Liver (tissue), 8 donors: ENCODE measurements at regions not wholly inside any gene's neighbourhood (a gene's known extent, or its start where the extent isn't known, plus 50 kb on each side); places are given as distances from the start of the nearest gene placed in this dataset.

Experiments used
- DNase-seq: peaks from one replicate; pipeline ENCODE4 v3.0.0-alpha.2; 2017; ENCODE audit warnings: low spot score
- H3K27ac ChIP-seq, 2 donors: one replicate each; pipeline ENCODE4 v1.7.0; 2013; ENCODE audit warnings: inconsistent platforms in 2 of 2, low read length in 2 of 2, control low read depth in 1 of 2, low read depth in 1 of 2, mild to moderate bottlenecking in 1 of 2
- H3K27me3 ChIP-seq, 4 donors: one replicate each; pipeline versions ENCODE4 v1.6.1 to v1.7.0; 2013; ENCODE audit warnings: low read length in 3 of 4, inconsistent platforms in 1 of 4, mild to moderate bottlenecking in 1 of 4, moderate library complexity in 1 of 4; ENCODE audit not compliant: control insufficient read depth in 4 of 4, insufficient read depth in 4 of 4
- H3K36me3 ChIP-seq, 4 donors: one replicate each; pipeline versions ENCODE4 v1.6.1 to v1.7.0; 2013; ENCODE audit warnings: low read length in 3 of 4, mild to moderate bottlenecking in 3 of 4, low read depth in 1 of 4, moderate library complexity in 1 of 4; ENCODE audit not compliant: control insufficient read depth in 4 of 4, insufficient read depth in 3 of 4
- H3K4me1 ChIP-seq, 4 donors: one replicate each; pipeline versions ENCODE4 v1.6.1 to v1.7.0; 2013; ENCODE audit warnings: low read length in 3 of 4, mild to moderate bottlenecking in 3 of 4, moderate library complexity in 1 of 4; ENCODE audit not compliant: control insufficient read depth in 4 of 4, insufficient read depth in 4 of 4
- H3K4me3 ChIP-seq, 3 donors: one replicate each; pipeline versions ENCODE4 v1.6.1 to v1.7.0; 2013; ENCODE audit warnings: low read length in 3 of 3, control low read depth in 1 of 3, low read depth in 1 of 3, mild to moderate bottlenecking in 1 of 3
- H3K9ac ChIP-seq, 2 donors: one replicate each; pipeline ENCODE4 v1.7.0; 2013; ENCODE audit warnings: low read length in 2 of 2, mild to moderate bottlenecking in 2 of 2, moderate library complexity in 2 of 2, control low read depth in 1 of 2, low read depth in 1 of 2
- H3K9me3 ChIP-seq, 4 donors: one replicate each; pipeline versions ENCODE4 v1.6.1 to v1.7.0; 2013; ENCODE audit warnings: low read length in 3 of 4; ENCODE audit not compliant: control insufficient read depth in 4 of 4
- CTCF ChIP-seq: fragments of 150-350 bp; IDR thresholded peaks from 2 replicates; pipeline ENCODE4 v1.5.1; 2017; ENCODE audit warnings: improper control_type of control experiment, low read depth, low read length; ENCODE audit not compliant: missing input control
- EGR1 ChIP-seq, 2 donors: IDR thresholded peaks; 2 replicates each; pipeline ENCODE4 v1.6.1; 2016 to 2018; ENCODE audit warnings: antibody characterized with exemption in 2 of 2, low read depth in 2 of 2
- GABPA ChIP-seq, 2 donors: IDR thresholded peaks in 1 of 2; conservative IDR thresholded peaks in 1 of 2; 2 replicates each; pipeline ENCODE4 v1.6.1; 2016; ENCODE audit warnings: antibody characterized with exemption in 2 of 2, mild to moderate bottlenecking in 1 of 2, moderate library complexity in 1 of 2
- HNF4A ChIP-seq, 2 donors: conservative IDR thresholded peaks; 2 replicates each; pipeline ENCODE4 v1.6.1; 2016; ENCODE audit warnings: antibody characterized with exemption in 2 of 2, mild to moderate bottlenecking in 2 of 2
- HNF4G ChIP-seq: IDR thresholded peaks from 2 replicates; pipeline ENCODE4 v1.6.1; 2016; ENCODE audit warnings: antibody characterized with exemption
- JUND ChIP-seq, 2 donors: IDR thresholded peaks; 2 replicates each; pipeline ENCODE4 v1.6.1; 2016; ENCODE audit warnings: antibody characterized with exemption in 2 of 2
- MAX ChIP-seq: IDR thresholded peaks from 2 replicates; pipeline ENCODE4 v1.6.1; 2016; ENCODE audit warnings: antibody characterized with exemption
- NR2F2 ChIP-seq: IDR thresholded peaks from 2 replicates; pipeline ENCODE4 v1.6.1; 2016; ENCODE audit warnings: antibody characterized with exemption
- RXRA ChIP-seq, 2 donors: IDR thresholded peaks; 2 replicates each; pipeline ENCODE4 v1.6.1; 2017 to 2018; ENCODE audit warnings: antibody characterized with exemption in 2 of 2, mild to moderate bottlenecking in 1 of 2
- TAF1 ChIP-seq: conservative IDR thresholded peaks from 2 replicates; pipeline ENCODE4 v1.6.1; 2016; ENCODE audit warnings: antibody characterized with exemption, mild to moderate bottlenecking
- YY1 ChIP-seq: IDR thresholded peaks from 2 replicates; pipeline ENCODE4 v1.6.1; 2016; ENCODE audit warnings: antibody characterized with exemption, mild to moderate bottlenecking
- WGBS: extraction: QIAGEN DNeasy Blood & Tissue Kit; methylation state at CpG from one replicate; pipeline ENCODE4 v1.1.7; 2013; 5-methylcytosine and 5-hydroxymethylcytosine counted together
- TF ChIP-seq, protein P1 (sequence below): IDR thresholded peaks from 2 replicates; pipeline ENCODE4 v1.6.1; 2016; ENCODE audit warnings: antibody characterized with exemption, mild to moderate bottlenecking
- TF ChIP-seq, protein P2 (sequence below): IDR thresholded peaks from 2 replicates; pipeline ENCODE4 v1.6.1; 2016; ENCODE audit warnings: antibody characterized with exemption
- donor health status: healthy.
- donor health status: healthy.
- donor health status: healthy.
- donor health status: healthy.
- donor health status: healthy.

DNA sequence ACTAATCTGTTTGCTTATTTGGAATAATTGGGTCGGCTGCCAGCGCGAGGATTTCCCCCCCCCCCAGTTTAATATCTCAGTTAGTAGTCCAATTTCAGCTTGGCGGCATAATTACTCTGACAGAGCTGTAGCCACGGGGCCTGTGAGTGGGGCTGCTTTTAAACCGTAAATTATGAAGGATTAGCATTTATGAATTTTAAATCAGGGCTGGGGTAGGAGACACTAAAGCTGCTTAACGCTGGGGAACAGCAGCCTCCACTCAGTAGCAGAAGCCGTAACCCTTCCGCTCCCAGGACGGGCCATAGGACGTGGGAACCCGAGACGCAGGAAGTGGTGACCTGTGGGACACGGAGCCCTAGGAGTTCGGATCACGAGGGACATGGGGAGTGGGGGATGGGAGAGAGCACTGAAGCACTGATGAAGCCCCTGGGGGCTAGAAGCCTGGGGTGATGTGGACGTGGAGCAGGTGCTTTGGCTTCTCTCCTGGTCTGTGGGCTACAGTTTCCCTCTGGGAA lies 66.2 kb upstream of the LMO1 start:
- H3K27me3 ChIP-seq: peaks cover 0 to 3% (median 0%) of the 10 kb centered on the region in 4 donors
- H3K9ac ChIP-seq: no peak overlapping the region
- TF ChIP-seq RXRA (IDR thresholded peaks at IDR 0.05) (no peak), HNF4G (no peak), GABPA (IDR thresholded peaks at IDR 0.05 in 1 of 2, conservative IDR thresholded peaks at IDR 0.05 in 1 of 2) (no peak), HNF4A (conservative IDR thresholded peaks at IDR 0.05) (no peak), MAX (no peak), YY1 (no peak), CTCF (no peak), JUND (IDR thresholded peaks at IDR 0.05) (no peak), TAF1 (no peak), EGR1 (IDR thresholded peaks at IDR 0.05; ENCODE audit: low read depth in 2 of 2) (no peak), NR2F2 (no peak)
- TF ChIP-seq, protein P1, sequence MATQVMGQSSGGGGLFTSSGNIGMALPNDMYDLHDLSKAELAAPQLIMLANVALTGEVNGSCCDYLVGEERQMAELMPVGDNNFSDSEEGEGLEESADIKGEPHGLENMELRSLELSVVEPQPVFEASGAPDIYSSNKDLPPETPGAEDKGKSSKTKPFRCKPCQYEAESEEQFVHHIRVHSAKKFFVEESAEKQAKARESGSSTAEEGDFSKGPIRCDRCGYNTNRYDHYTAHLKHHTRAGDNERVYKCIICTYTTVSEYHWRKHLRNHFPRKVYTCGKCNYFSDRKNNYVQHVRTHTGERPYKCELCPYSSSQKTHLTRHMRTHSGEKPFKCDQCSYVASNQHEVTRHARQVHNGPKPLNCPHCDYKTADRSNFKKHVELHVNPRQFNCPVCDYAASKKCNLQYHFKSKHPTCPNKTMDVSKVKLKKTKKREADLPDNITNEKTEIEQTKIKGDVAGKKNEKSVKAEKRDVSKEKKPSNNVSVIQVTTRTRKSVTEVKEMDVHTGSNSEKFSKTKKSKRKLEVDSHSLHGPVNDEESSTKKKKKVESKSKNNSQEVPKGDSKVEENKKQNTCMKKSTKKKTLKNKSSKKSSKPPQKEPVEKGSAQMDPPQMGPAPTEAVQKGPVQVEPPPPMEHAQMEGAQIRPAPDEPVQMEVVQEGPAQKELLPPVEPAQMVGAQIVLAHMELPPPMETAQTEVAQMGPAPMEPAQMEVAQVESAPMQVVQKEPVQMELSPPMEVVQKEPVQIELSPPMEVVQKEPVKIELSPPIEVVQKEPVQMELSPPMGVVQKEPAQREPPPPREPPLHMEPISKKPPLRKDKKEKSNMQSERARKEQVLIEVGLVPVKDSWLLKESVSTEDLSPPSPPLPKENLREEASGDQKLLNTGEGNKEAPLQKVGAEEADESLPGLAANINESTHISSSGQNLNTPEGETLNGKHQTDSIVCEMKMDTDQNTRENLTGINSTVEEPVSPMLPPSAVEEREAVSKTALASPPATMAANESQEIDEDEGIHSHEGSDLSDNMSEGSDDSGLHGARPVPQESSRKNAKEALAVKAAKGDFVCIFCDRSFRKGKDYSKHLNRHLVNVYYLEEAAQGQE: no peak
- TF ChIP-seq, protein P2, sequence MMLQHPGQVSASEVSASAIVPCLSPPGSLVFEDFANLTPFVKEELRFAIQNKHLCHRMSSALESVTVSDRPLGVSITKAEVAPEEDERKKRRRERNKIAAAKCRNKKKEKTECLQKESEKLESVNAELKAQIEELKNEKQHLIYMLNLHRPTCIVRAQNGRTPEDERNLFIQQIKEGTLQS: no peak
- DNase-seq: no peak
- H3K9me3 ChIP-seq: no peaks in the 10 kb centered on the region
- no peak overlapping the region for H3K4me3 ChIP-seq
- H3K27ac ChIP-seq: no peak overlapping the region
- WGBS: 51% methylated on average over 17 of the region's 17 CpGs
- H3K36me3 ChIP-seq: no peaks in the 10 kb centered on the region
- peaks cover 0 to 2% (median 0%) of the 10 kb centered on the region in 4 donors for H3K4me1 ChIP-seq

DNA sequence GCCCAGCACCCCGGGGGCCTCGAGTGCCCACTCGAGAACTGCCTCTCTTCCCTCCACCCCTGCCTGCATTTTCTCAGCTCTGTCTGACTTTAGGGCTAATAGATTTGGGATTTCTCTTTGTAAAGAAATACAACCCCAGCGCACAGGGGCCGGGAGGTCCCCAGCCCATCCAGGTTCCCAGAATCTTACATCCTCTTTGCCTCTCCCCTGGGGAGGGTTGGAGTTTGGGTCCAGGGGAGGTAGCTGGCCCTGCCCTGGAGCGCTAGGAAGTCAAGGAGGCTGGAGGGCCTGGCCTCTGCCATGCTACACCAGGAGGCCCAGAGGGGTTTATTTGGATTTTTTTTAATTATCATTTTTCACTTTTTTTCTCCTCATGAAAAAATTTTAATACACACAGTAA lies 65.7 kb upstream of the LMO1 start:
- H3K4me3 ChIP-seq: no peak overlapping the region
- no peaks in the 10 kb centered on the region for H3K9me3 ChIP-seq
- H3K27me3 ChIP-seq: peaks cover 0 to 3% (median 0%) of the 10 kb centered on the region in 4 donors
- no peak overlapping the region for H3K27ac ChIP-seq
- DNase-seq: no peak
- H3K4me1 ChIP-seq: peaks cover 0 to 2% (median 0%) of the 10 kb centered on the region in 4 donors
- WGBS: 83% methylated on average over 6 of the region's 6 CpGs
- no peak overlapping the region for H3K9ac ChIP-seq
- TF ChIP-seq TAF1: no peak
- H3K36me3 ChIP-seq: no peaks in the 10 kb centered on the region
